ENCODE measurements at regions not wholly inside any gene's neighbourhood (a gene's known extent, or its start where the extent isn't known, plus 50 kb on each side); places are given as distances from the start of the nearest gene placed in this dataset.

GRCh38 chr21:16522548-16522947 is 792.8 kb downstream of the USP25 start:
- TF ChIP-seq, protein P1, sequence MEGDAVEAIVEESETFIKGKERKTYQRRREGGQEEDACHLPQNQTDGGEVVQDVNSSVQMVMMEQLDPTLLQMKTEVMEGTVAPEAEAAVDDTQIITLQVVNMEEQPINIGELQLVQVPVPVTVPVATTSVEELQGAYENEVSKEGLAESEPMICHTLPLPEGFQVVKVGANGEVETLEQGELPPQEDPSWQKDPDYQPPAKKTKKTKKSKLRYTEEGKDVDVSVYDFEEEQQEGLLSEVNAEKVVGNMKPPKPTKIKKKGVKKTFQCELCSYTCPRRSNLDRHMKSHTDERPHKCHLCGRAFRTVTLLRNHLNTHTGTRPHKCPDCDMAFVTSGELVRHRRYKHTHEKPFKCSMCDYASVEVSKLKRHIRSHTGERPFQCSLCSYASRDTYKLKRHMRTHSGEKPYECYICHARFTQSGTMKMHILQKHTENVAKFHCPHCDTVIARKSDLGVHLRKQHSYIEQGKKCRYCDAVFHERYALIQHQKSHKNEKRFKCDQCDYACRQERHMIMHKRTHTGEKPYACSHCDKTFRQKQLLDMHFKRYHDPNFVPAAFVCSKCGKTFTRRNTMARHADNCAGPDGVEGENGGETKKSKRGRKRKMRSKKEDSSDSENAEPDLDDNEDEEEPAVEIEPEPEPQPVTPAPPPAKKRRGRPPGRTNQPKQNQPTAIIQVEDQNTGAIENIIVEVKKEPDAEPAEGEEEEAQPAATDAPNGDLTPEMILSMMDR (IDR thresholded peaks at IDR 0.05): no peak
- no peak for TF ChIP-seq POLR2A (IDR thresholded peaks at IDR 0.05)
